Endothelial cell of umbilical vein (primary cell): ENCODE measurements at regions not wholly inside any gene's neighbourhood (a gene's known extent, or its start where the extent isn't known, plus 50 kb on each side); places are given as distances from the start of the nearest gene placed in this dataset.

ENCODE experiments used
- BruUV-seq: library from RNA; stranded (reverse); fragments of 400-500 nt; replicated peaks from 2 replicates; lab custom pipeline; 2021; lab: Mats Ljungman, UMichigan
- CTCF ChIA-PET: fragments of 300-600, 350-600 bp; sonication (Branson Sonifier 250); formaldehyde crosslinking; loops from one replicate; lab custom pipeline; 2021; ENCODE audit warnings: antibody characterized with exemption, inconsistent platforms; lab: Charles Lee
- POLR2A ChIA-PET: fragments of 300-600, 350-600 bp; sonication (Branson Sonifier 250); formaldehyde crosslinking; loops from one replicate; lab custom pipeline; 2021; ENCODE audit warnings: antibody characterized with exemption, inconsistent platforms; lab: Charles Lee
- DNase-seq: peaks from one replicate; pipeline ENCODE4 v3.0.0-alpha.2; 2011; ENCODE audit warnings: low read depth, low spot score
- FAIRE-seq: peaks from 2 replicates; lab custom pipeline; 2011; peaks lifted over from hg19 to GRCh38; lab: Jason Lieb, UNC
- H2AFZ ChIP-seq: 2 replicates; pipeline ENCODE4 v1.6.0; 2012; ENCODE audit warnings: low read depth, low read length, control low read depth, inconsistent platforms
- H3K27ac ChIP-seq: 2 replicates; pipeline ENCODE4 v1.5.1; 2011; ENCODE audit warnings: low read depth, mild to moderate bottlenecking, control low read depth, low read length, moderate library complexity; ENCODE audit not compliant: insufficient read depth
- H3K27me3 ChIP-seq, 2 experiments: 2 replicates each; pipeline versions ENCODE4 v1.6.0 to v1.6.1; 2011; ENCODE audit warnings: low read length in 2 of 2, mixed read lengths in 1 of 2; ENCODE audit not compliant: control insufficient read depth in 2 of 2, insufficient read depth in 2 of 2
- H3K36me3 ChIP-seq, 2 experiments: 2 replicates in 1 of 2; 3 replicates in 1 of 2; pipeline ENCODE4 v1.5.1; 2011; ENCODE audit warnings: low read length in 2 of 2, mild to moderate bottlenecking in 1 of 2, moderate library complexity in 1 of 2; ENCODE audit not compliant: control insufficient read depth in 2 of 2, insufficient read depth in 2 of 2; ENCODE audit errors: extremely low read depth in 1 of 2
- H3K4me1 ChIP-seq: 3 replicates; pipeline ENCODE4 v1.5.1; 2011; ENCODE audit warnings: mild to moderate bottlenecking, low read length; ENCODE audit not compliant: control insufficient read depth, insufficient read depth; ENCODE audit errors: extremely low read depth
- H3K4me2 ChIP-seq: 2 replicates; pipeline ENCODE4 v1.6.1; 2011; ENCODE audit warnings: low read length, control low read depth, mixed read lengths; ENCODE audit not compliant: insufficient read depth
- H3K4me3 ChIP-seq, 3 experiments: fragments of 200-600 bp in 1 of 3; sonication (generic), shearing (Covaris generic) in 1 of 3; replicated peaks in 1 of 3; 2 replicates each; pipeline ENCODE4 v1.5.1; 2011 to 2016; ENCODE audit warnings: control low read depth in 3 of 3, low read length in 3 of 3, mild to moderate bottlenecking in 2 of 3, inconsistent platforms in 1 of 3, low read depth in 1 of 3, moderate library complexity in 1 of 3; ENCODE audit not compliant: insufficient read depth in 1 of 3
- H3K79me2 ChIP-seq: 2 replicates; pipeline ENCODE4 v1.6.0; 2012; ENCODE audit warnings: low read length, inconsistent platforms; ENCODE audit not compliant: control insufficient read depth, insufficient read depth
- H3K9ac ChIP-seq: replicated peaks from 2 replicates; pipeline ENCODE3; 2011; ENCODE audit warnings: low read length, control low read depth; ENCODE audit not compliant: insufficient read depth; ENCODE audit errors: extremely low read depth
- H3K9me1 ChIP-seq: replicated peaks from 3 replicates; pipeline ENCODE4 v1.6.0; 2011; ENCODE audit warnings: mild to moderate bottlenecking, low read length; ENCODE audit not compliant: control insufficient read depth, insufficient read depth; ENCODE audit errors: extremely low read depth
- H3K9me3 ChIP-seq: replicated peaks from 2 replicates; pipeline ENCODE4 v1.5.1; 2012; ENCODE audit warnings: low read length, inconsistent platforms; ENCODE audit not compliant: control insufficient read depth, insufficient read depth
- H4K20me1 ChIP-seq: replicated peaks from 2 replicates; pipeline ENCODE3; 2011; ENCODE audit warnings: mild to moderate bottlenecking, low read length; ENCODE audit not compliant: control insufficient read depth, insufficient read depth; ENCODE audit errors: extremely low read depth
- CTCF ChIP-seq, 2 donors: IDR thresholded peaks; 1 replicate in 1 of 2; 2 replicates in 1 of 2; pipeline ENCODE4 v1.5.1; 2011; ENCODE audit warnings: low read length in 2 of 2, mild to moderate bottlenecking in 2 of 2, moderate library complexity in 2 of 2, control low read depth in 1 of 2, inconsistent platforms in 1 of 2, low read depth in 1 of 2; ENCODE audit not compliant: insufficient read depth in 1 of 2; ENCODE audit errors: extremely low read depth in 1 of 2
- EZH2 ChIP-seq: IDR thresholded peaks from 2 replicates; pipeline ENCODE4 v1.6.1; 2012; ENCODE audit warnings: borderline replicate concordance, low read depth, mild to moderate bottlenecking, moderate library complexity, low read length, inconsistent platforms; ENCODE audit not compliant: severe bottlenecking
- FOS ChIP-seq: IDR thresholded peaks from 2 replicates; pipeline ENCODE4 v1.6.1; 2011; ENCODE audit warnings: mild to moderate bottlenecking, low read length, moderate library complexity, borderline replicate concordance; ENCODE audit not compliant: insufficient read depth
- GATA2 ChIP-seq: IDR thresholded peaks from 2 replicates; pipeline ENCODE4 v1.7.0; 2011; ENCODE audit warnings: low read depth, mild to moderate bottlenecking, moderate library complexity, mixed read lengths, low read length; ENCODE audit not compliant: insufficient read length, insufficient read depth
- JUN ChIP-seq: IDR thresholded peaks from 2 replicates; pipeline ENCODE4 v1.6.1; 2011; ENCODE audit warnings: borderline replicate concordance, low read depth; ENCODE audit not compliant: insufficient read length, insufficient read depth
- MYC ChIP-seq: IDR thresholded peaks from one replicate; pipeline ENCODE4 v1.6.1; 2011; ENCODE audit warnings: mild to moderate bottlenecking, low read depth, low read length
- POLR2A ChIP-seq: IDR thresholded peaks from 2 replicates; pipeline ENCODE4 v1.6.1; 2012; ENCODE audit warnings: low read depth, mild to moderate bottlenecking, control low read depth, low read length
- POLR2AphosphoS5 ChIP-seq: IDR thresholded peaks from 2 replicates; pipeline ENCODE4 v1.6.1; 2012; ENCODE audit warnings: low read depth, mild to moderate bottlenecking, control low read depth, low read length, moderate library complexity; ENCODE audit not compliant: insufficient read depth
- dilution Hi-C: fragments of 300-500 bp; cut with MboI; formaldehyde crosslinking; loops from one replicate; pipeline ENCODE4 v1.15.0; 2019; ENCODE audit warnings: low sequenced_read_pairs; ENCODE audit not compliant: extremely low pct_ligation_motif_present
- intact Hi-C: fragments of 100-400 bp; cut with micrococcal nuclease; formaldehyde crosslinking; loops from one replicate; pipeline ENCODE4 v1.10.0; 2022
- TF ChIP-seq, protein P1 (sequence below): IDR thresholded peaks from 2 replicates; pipeline ENCODE4 v1.6.1; 2011; ENCODE audit not compliant: insufficient read depth, insufficient read length

DNA sequence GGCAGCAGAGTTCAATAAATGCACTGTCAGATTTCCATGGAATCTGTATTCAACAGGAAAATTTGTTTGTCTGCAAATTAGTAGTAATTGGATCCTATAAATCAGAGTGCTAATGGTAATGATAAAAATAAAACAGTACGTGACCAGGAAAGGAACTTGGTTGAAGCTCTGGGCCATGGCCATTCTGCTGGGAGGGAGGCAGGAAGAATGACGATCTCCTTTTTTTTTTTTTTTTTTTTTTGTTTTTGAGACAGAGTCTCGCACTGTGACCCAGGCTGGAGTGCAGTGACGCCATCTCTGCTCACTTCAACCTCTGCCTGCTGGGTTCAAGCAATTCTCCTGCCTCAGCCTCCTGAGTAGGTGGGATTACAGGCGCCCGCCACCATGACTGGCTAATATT lies 94.8 kb upstream of the SEC11C start:
- no peaks in the 10 kb centered on the region for H3K36me3 ChIP-seq
- H3K4me1 ChIP-seq: no peaks in the 10 kb centered on the region
- H3K27me3 ChIP-seq: peaks cover 0 to 2% of the 10 kb centered on the region in 2 experiments
- ChIA-PET CTCF (interaction anchor here (1.2 kb wide), 2 partner anchors 263 to 277 kb away, joined by 3 to 4 read pairs; no protein-coding TSS in a partner anchor), POLR2A (no interaction called here)
- H4K20me1 ChIP-seq: no peaks in the 10 kb centered on the region
- H3K9me1 ChIP-seq: no peaks in the 10 kb centered on the region
- dilution Hi-C loops: no loop called here
- H3K4me2 ChIP-seq: no peak overlapping the region
- no peaks in the 10 kb centered on the region for H3K9me3 ChIP-seq
- intact Hi-C loops: no loop called here
- no peak overlapping the region for H3K9ac ChIP-seq
- DNase-seq (no peak), FAIRE-seq (no peak)
- H3K4me3 ChIP-seq: no peak overlapping the region
- TF ChIP-seq GATA2 (no peak), FOS (no peak), CTCF (IDR thresholded peaks at IDR 0.05; ENCODE audit: extremely low read depth in 1 of 2, insufficient read depth in 1 of 2, low read depth in 1 of 2, low read length in 2 of 2) (no peak), JUN (no peak), POLR2A (no peak), EZH2 (no peak), POLR2AphosphoS5 (no peak), MYC (no peak)
- TF ChIP-seq, protein P1, sequence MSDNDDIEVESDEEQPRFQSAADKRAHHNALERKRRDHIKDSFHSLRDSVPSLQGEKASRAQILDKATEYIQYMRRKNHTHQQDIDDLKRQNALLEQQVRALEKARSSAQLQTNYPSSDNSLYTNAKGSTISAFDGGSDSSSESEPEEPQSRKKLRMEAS: no peak
- no peaks in the 10 kb centered on the region for H3K79me2 ChIP-seq
- H3K27ac ChIP-seq: no peak overlapping the region
- BruUV-seq: no TSS peak
- H2AFZ ChIP-seq: no peak overlapping the region
